ENCODE measurements at regions not wholly inside any gene's neighbourhood (a gene's known extent, or its start where the extent isn't known, plus 50 kb on each side); places are given as distances from the start of the nearest gene placed in this dataset.

DNA sequence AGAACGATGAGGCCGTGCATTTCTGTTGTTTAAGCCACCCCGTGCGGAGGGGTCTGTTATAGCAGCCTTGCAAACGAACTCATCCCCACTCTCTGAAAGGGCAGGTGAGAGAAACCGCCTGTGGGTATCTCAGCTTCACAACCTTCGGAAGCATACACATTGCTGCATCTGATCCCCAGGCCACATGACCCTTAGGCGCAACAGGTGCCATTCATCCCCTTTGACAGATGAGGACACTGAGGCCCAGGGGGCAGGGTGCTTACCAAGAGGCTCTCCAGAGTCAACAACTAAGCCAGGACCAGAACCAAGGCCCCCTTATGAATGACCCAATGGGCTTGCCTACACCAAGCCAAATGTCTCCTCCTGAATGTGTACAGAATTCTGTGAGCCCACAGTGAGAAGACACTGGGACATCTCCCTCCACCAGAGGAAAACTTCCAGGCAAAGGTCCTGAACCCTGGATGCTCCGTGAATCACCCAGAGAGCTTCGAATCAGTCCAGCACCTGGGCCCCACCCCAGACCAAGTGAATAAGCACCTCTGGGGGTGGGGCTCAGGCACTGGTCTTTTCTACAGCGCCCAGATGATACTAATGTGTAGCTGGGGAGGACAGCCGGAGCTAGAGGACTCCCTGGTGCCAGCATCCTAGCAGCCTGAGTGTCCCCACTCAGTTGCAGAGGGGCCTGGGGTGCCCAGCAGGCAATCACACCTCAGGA, 83.2 kb downstream of the BUD13 start:
- DNase-seq (ENCODE audit: extremely low spot score) = peak; percentile 4
- ChIA-PET CTCF (interaction anchor here (2.7 to 2.8 kb wide), 2 partner anchors 9 to 235 kb away, joined by 17 read pairs; no protein-coding TSS in a partner anchor), POLR2A (no interaction called here)
- TF ChIP-seq CTCF (IDR thresholded peaks at IDR 0.05; ENCODE audit: control extremely low read depth, extremely low read depth, low read depth, missing control alignments) = no peak

DNA sequence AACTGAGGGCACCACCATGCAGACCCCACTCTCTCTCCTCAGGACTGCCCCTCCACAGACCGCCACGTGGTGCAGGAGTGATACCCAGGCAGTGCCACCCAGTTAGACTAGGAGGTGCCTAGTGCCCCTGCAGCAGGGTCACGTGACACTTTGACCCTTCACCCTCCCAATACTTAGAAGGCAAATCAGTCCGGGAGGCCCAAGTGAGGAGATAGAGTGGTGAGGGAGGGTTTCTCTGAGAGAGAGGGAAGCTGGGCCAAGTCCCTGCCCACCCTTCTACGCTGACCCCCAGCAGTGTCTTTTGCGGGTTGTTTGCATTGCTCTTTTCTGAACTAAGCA, 84.6 kb downstream of the BUD13 start:
- CTCF ChIA-PET = no interaction called here

GRCh38 chr11:116687458-116688201, 85.2 kb downstream of the BUD13 start:
- ChIA-PET CTCF (no interaction called here), POLR2A (no interaction called here)
- peak; percentile 6 for DNase-seq (ENCODE audit: extremely low spot score)
- no peak for TF ChIP-seq CTCF (IDR thresholded peaks at IDR 0.05; ENCODE audit: control extremely low read depth, extremely low read depth, low read depth, missing control alignments)

More for the DNA sequence above, 84.6 kb downstream of the BUD13 start:
- POLR2A ChIA-PET = no interaction called here
- no peak for TF ChIP-seq CTCF (IDR thresholded peaks at IDR 0.05; ENCODE audit: control extremely low read depth, extremely low read depth, low read depth, missing control alignments)
- DNase-seq (ENCODE audit: extremely low spot score) = no peak

GRCh38 chr11:116686866-116687265, 85.9 kb downstream of the BUD13 start:
- ChIA-PET POLR2A (no interaction called here), CTCF (no interaction called here)
- no peak for TF ChIP-seq CTCF (IDR thresholded peaks at IDR 0.05; ENCODE audit: control extremely low read depth, extremely low read depth, low read depth, missing control alignments)
- no peak for DNase-seq (ENCODE audit: extremely low spot score)

- no peak for DNase-seq (ENCODE audit: extremely low spot score)
- TF ChIP-seq CTCF (IDR thresholded peaks at IDR 0.05; ENCODE audit: control extremely low read depth, extremely low read depth, low read depth, missing control alignments) = no peak
- CTCF ChIA-PET = interaction anchor here (1.7 kb wide), 1 partner anchor 8 kb away, joined by 13 read pairs; no protein-coding TSS in a partner anchor
- POLR2A ChIA-PET = no interaction called here
Measured at GRCh38 chr11:116683982-116684381, 88.8 kb downstream of the BUD13 start.

GRCh38 chr11:116680349-116681125, 92.2 kb downstream of the BUD13 start:
- ChIA-PET POLR2A (no interaction called here), CTCF (interaction anchor here (3.0 kb wide), 1 partner anchor 11 kb away, joined by 17 read pairs; no protein-coding TSS in a partner anchor)
- no peak for DNase-seq (ENCODE audit: extremely low spot score)
- no peak for TF ChIP-seq CTCF (IDR thresholded peaks at IDR 0.05; ENCODE audit: control extremely low read depth, extremely low read depth, low read depth, missing control alignments)

Measured in GM10248 (cell line).